ENCODE measurements at regions not wholly inside any gene's neighbourhood (a gene's known extent, or its start where the extent isn't known, plus 50 kb on each side); places are given as distances from the start of the nearest gene placed in this dataset.

DNA sequence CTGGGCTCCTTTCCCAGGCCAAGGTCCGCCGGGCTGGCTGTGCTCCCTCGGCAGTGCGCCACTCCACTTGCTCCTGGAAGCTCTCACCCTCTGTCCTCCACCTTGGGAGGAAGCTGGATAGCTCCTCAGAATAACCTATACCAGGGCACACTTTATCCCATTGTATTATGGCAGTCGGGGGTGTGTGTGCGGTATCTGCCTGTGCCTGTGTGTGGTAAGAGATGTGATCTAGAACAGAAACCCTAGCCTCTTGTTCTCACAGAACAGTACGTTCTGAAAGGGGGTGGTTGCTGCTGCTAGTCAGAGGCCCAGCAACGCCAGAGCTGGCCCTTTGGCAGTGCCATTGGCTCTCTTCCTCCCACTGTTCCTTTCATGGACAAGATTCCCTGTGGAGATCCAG lies 168.4 kb downstream of the TBXT start:
- TF ChIP-seq POLR2A (IDR thresholded peaks at IDR 0.05; ENCODE audit: low read depth, low read length) = no peak
- TF ChIP-seq, protein P1, sequence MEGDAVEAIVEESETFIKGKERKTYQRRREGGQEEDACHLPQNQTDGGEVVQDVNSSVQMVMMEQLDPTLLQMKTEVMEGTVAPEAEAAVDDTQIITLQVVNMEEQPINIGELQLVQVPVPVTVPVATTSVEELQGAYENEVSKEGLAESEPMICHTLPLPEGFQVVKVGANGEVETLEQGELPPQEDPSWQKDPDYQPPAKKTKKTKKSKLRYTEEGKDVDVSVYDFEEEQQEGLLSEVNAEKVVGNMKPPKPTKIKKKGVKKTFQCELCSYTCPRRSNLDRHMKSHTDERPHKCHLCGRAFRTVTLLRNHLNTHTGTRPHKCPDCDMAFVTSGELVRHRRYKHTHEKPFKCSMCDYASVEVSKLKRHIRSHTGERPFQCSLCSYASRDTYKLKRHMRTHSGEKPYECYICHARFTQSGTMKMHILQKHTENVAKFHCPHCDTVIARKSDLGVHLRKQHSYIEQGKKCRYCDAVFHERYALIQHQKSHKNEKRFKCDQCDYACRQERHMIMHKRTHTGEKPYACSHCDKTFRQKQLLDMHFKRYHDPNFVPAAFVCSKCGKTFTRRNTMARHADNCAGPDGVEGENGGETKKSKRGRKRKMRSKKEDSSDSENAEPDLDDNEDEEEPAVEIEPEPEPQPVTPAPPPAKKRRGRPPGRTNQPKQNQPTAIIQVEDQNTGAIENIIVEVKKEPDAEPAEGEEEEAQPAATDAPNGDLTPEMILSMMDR (IDR thresholded peaks at IDR 0.05; ENCODE audit: extremely low read depth in 1 of 2, insufficient read depth in 1 of 2, low read depth in 1 of 2, low read length in 2 of 2) = no peak
- TF ChIP-seq GATA2 (IDR thresholded peaks at IDR 0.05; ENCODE audit: insufficient read depth, insufficient read length, low read depth, low read length) = no peak
- TF ChIP-seq EZH2 (IDR thresholded peaks at IDR 0.05; ENCODE audit: borderline replicate concordance, low read depth, low read length, severe bottlenecking) = no peak
- TF ChIP-seq MAX (IDR thresholded peaks at IDR 0.05; ENCODE audit: insufficient read depth, insufficient read length) = no peak
- no peak for TF ChIP-seq MYC (IDR thresholded peaks at IDR 0.05; ENCODE audit: low read depth, low read length)

Data from endothelial cell of umbilical vein (primary cell).